OCI-LY7 (cell line): ENCODE measurements at regions not wholly inside any gene's neighbourhood (a gene's known extent, or its start where the extent isn't known, plus 50 kb on each side); places are given as distances from the start of the nearest gene placed in this dataset.

Experiments used
- BruUV-seq: library from RNA; stranded (reverse); fragments of 400-500 nt; replicated peaks from 2 replicates; lab custom pipeline; 2021; lab: Mats Ljungman, UMichigan
- CTCF ChIA-PET: fragments of 300-600 bp; sonication (Branson Sonifier 250); formaldehyde crosslinking; loops from one replicate; lab custom pipeline; 2022; ENCODE audit warnings: antibody characterized with exemption; ENCODE audit not compliant: unreplicated experiment; lab: Charles Lee
- POLR2A ChIA-PET: fragments of 300-600 bp; sonication (Branson Sonifier 250); formaldehyde crosslinking; loops from one replicate; lab custom pipeline; 2022; ENCODE audit warnings: antibody characterized with exemption; lab: Charles Lee
- DNase-seq: peaks from one replicate; pipeline ENCODE4 v3.0.0-alpha.2; 2015; ENCODE audit warnings: low spot score
- H2AFZ ChIP-seq: fragments of 200-600 bp; sonication (generic), shearing (Covaris generic); 2 replicates; pipeline ENCODE4 v1.6.1; 2014; ENCODE audit warnings: mild to moderate bottlenecking, antibody characterized with exemption, low read length, moderate library complexity
- H3K27ac ChIP-seq: fragments of 200-600 bp; sonication (generic); 2 replicates; pipeline ENCODE4 v1.5.1; 2014; ENCODE audit warnings: mixed run types, low read depth, mild to moderate bottlenecking, moderate library complexity, low read length, inconsistent platforms; ENCODE audit not compliant: poor library complexity, severe bottlenecking
- H3K36me3 ChIP-seq: fragments of 200-600 bp; sonication (generic); 2 replicates; pipeline ENCODE4 v1.6.1; 2014; ENCODE audit warnings: mild to moderate bottlenecking, antibody characterized with exemption, low read length, moderate library complexity, mixed read lengths; ENCODE audit not compliant: insufficient read depth
- H3K4me1 ChIP-seq: fragments of 200-600 bp; sonication (generic); 2 replicates; pipeline ENCODE4 v1.5.1; 2014; ENCODE audit warnings: mild to moderate bottlenecking, low read length; ENCODE audit not compliant: insufficient read depth, poor library complexity, severe bottlenecking
- H3K4me2 ChIP-seq: fragments of 200-600 bp; sonication (generic); 2 replicates; pipeline ENCODE4 v1.6.1; 2014; ENCODE audit warnings: mild to moderate bottlenecking, low read length
- H3K4me3 ChIP-seq: fragments of 200-600 bp; sonication (generic); 2 replicates; pipeline ENCODE4 v1.5.1; 2014; ENCODE audit warnings: mild to moderate bottlenecking, low read depth, low read length; ENCODE audit not compliant: poor library complexity, severe bottlenecking
- H3K79me2 ChIP-seq: fragments of 200-600 bp; sonication (generic); 2 replicates; pipeline ENCODE4 v1.6.1; 2016; ENCODE audit warnings: low read depth, mild to moderate bottlenecking, low read length, moderate library complexity, mixed read lengths; ENCODE audit not compliant: insufficient read depth
- H3K9me2 ChIP-seq: fragments of 200-600 bp; sonication (generic); 2 replicates; pipeline ENCODE4 v1.6.1; 2016; ENCODE audit warnings: mild to moderate bottlenecking, low read length, mixed read lengths; ENCODE audit not compliant: insufficient read depth
- H3K9me3 ChIP-seq: fragments of 200-600 bp; sonication (generic); 2 replicates; pipeline ENCODE4 v1.6.1; 2014; ENCODE audit warnings: mild to moderate bottlenecking, mixed run types, low read length, mixed read lengths
- H4K20me1 ChIP-seq: fragments of 200-600 bp; sonication (generic); 2 replicates; pipeline ENCODE4 v1.6.1; 2014; ENCODE audit warnings: mild to moderate bottlenecking, antibody characterized with exemption, low read length, moderate library complexity, mixed read lengths; ENCODE audit not compliant: insufficient read depth
- CTCF ChIP-seq: fragments of 200-600 bp; sonication (generic); conservative IDR thresholded peaks from 2 replicates; pipeline ENCODE4 v1.5.1; 2014; ENCODE audit warnings: mild to moderate bottlenecking, antibody characterized with exemption, low read length, moderate library complexity, mixed read lengths
- EZH2phosphoT487 ChIP-seq: fragments of 200-600 bp; sonication (generic); IDR thresholded peaks from 2 replicates; pipeline ENCODE4 v1.6.1; 2018; ENCODE audit warnings: low read depth, borderline replicate concordance, mild to moderate bottlenecking, mixed run types, antibody characterized with exemption, low read length, moderate library complexity, mixed read lengths
- intact Hi-C: fragments of 100-400 bp; cut with micrococcal nuclease; formaldehyde crosslinking; loops from one replicate; pipeline ENCODE4 v1.10.0; 2022; ENCODE audit not compliant: unreplicated experiment

- no peak overlapping the region for H3K4me2 ChIP-seq
- DNase-seq = no peak
- no peak for TF ChIP-seq EZH2phosphoT487
- TF ChIP-seq CTCF = no peak
- H3K36me3 ChIP-seq = no peaks in the 10 kb centered on the region
- ChIA-PET POLR2A (no interaction called here), CTCF (no interaction called here)
- no peaks in the 10 kb centered on the region for H3K4me1 ChIP-seq
- no peaks in the 10 kb centered on the region for H3K79me2 ChIP-seq
- H3K9me3 ChIP-seq = no peaks in the 10 kb centered on the region
- no peak overlapping the region for H3K27ac ChIP-seq
- no peak overlapping the region for H2AFZ ChIP-seq
- intact Hi-C loops = no loop called here
- H3K4me3 ChIP-seq = no peak overlapping the region
- BruUV-seq = no TSS peak
- H3K9me2 ChIP-seq = no peaks in the 10 kb centered on the region
- H4K20me1 ChIP-seq = no peaks in the 10 kb centered on the region
These were observed 1603.2 kb upstream of the PABPC4L start for GRCh38 chr4:135804785-135805184.

GRCh38 chr4:135777361-135777760 lies 1575.8 kb upstream of the PABPC4L start:
- no TSS peak for BruUV-seq
- Histone ChIP-seq H3K36me3 (no peaks in the 10 kb centered on the region), H2AFZ (no peak overlapping the region), H4K20me1 (no peaks in the 10 kb centered on the region), H3K27ac (no peak overlapping the region), H3K9me3 (no peaks in the 10 kb centered on the region), H3K9me2 (no peaks in the 10 kb centered on the region), H3K79me2 (no peaks in the 10 kb centered on the region), H3K4me1 (no peaks in the 10 kb centered on the region), H3K4me2 (no peak overlapping the region), H3K4me3 (no peak overlapping the region)
- intact Hi-C loops = no loop called here
- no peak for TF ChIP-seq EZH2phosphoT487
- TF ChIP-seq CTCF = no peak
- CTCF ChIA-PET = no interaction called here
- POLR2A ChIA-PET = no interaction called here
- DNase-seq = no peak

GRCh38 chr4:135775909-135776308 lies 1574.3 kb upstream of the PABPC4L start:
- Histone ChIP-seq H4K20me1 (no peaks in the 10 kb centered on the region), H3K36me3 (no peaks in the 10 kb centered on the region), H3K4me3 (no peak overlapping the region), H3K79me2 (no peaks in the 10 kb centered on the region), H3K4me1 (no peaks in the 10 kb centered on the region), H3K4me2 (no peak overlapping the region), H2AFZ (no peak overlapping the region), H3K9me2 (no peaks in the 10 kb centered on the region), H3K27ac (no peak overlapping the region), H3K9me3 (no peaks in the 10 kb centered on the region)
- DNase-seq = no peak
- no TSS peak for BruUV-seq
- TF ChIP-seq EZH2phosphoT487 (no peak), CTCF (no peak)
- ChIA-PET CTCF (no interaction called here), POLR2A (no interaction called here)
- intact Hi-C loops = no loop called here
